ENCODE measurements at regions not wholly inside any gene's neighbourhood (a gene's known extent, or its start where the extent isn't known, plus 50 kb on each side); places are given as distances from the start of the nearest gene placed in this dataset.

DNA sequence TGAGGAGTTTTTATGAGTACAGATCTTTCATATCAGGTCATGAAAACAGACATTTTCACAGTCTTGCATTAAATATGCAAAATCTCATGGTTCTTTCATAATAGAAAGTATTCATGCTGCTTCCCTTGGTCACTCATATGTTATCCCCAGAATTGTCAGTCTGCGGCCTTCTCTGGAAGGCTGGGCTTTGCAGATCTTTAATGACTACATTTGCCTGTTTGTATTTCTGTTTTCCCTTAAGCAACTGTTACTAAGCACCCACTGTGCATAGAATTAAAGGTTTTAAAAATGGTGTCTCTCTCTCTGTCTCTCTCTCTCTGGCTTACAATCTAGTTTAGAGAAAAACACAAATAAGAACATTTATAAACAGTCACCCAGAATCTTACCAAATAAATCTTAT, 456.3 kb downstream of the RIT2 start:
- no peak overlapping the region for H3K4me3 ChIP-seq
- no peak overlapping the region for H3K27ac ChIP-seq
- WGBS, 2 donors: 88 to 95% methylated on average over 1 of the region's 1 CpG
- no peaks in the 10 kb centered on the region for H3K9me3 ChIP-seq
- H3K36me3 ChIP-seq: no peaks in the 10 kb centered on the region
- H3K4me1 ChIP-seq: no peaks in the 10 kb centered on the region
- ATAC-seq (ENCODE audit: low FRiP score in 2 of 2): no peak
- no peaks in the 10 kb centered on the region for H3K27me3 ChIP-seq
- TF ChIP-seq POLR2A (IDR thresholded peaks at IDR 0.05) (no peak), POLR2AphosphoS5 (IDR thresholded peaks at IDR 0.05) (no peak), CTCF (IDR thresholded peaks at IDR 0.05) (no peak), EP300 (IDR thresholded peaks at IDR 0.05) (no peak)
- DNase-seq: no peak

DNA sequence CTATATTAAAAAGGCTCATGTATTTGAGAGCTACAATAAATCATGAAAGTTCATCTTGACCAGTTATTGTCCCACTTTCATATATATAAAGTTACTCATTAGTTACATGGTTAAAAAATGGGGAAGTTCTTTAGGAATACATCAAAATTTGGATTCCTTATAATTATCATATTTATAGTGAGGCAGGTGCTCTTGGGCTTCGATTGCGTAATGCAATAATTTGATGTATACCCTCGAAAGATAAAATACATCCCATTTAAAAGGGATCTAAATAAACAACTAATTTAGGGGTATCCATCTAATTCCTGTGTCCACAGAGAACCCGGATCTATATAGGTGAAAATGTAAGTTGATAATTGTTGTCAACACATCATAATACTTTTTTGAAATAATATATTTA, 444.6 kb downstream of the RIT2 start:
- H3K36me3 ChIP-seq: no peaks in the 10 kb centered on the region
- no peak for TF ChIP-seq CTCF (IDR thresholded peaks at IDR 0.05)
- no peak for TF ChIP-seq POLR2A (IDR thresholded peaks at IDR 0.05)
- no peak for TF ChIP-seq EP300 (IDR thresholded peaks at IDR 0.05)
- TF ChIP-seq POLR2AphosphoS5 (IDR thresholded peaks at IDR 0.05): no peak
- H3K4me1 ChIP-seq: no peaks in the 10 kb centered on the region
- H3K27me3 ChIP-seq: no peaks in the 10 kb centered on the region
- H3K4me3 ChIP-seq: no peak overlapping the region
- ATAC-seq (ENCODE audit: low FRiP score in 2 of 2) (no peak), DNase-seq (no peak)
- 87% methylated on average over 4 of the region's 4 CpGs for WGBS, 2 donors
- H3K27ac ChIP-seq: no peak overlapping the region
- no peaks in the 10 kb centered on the region for H3K9me3 ChIP-seq

DNA sequence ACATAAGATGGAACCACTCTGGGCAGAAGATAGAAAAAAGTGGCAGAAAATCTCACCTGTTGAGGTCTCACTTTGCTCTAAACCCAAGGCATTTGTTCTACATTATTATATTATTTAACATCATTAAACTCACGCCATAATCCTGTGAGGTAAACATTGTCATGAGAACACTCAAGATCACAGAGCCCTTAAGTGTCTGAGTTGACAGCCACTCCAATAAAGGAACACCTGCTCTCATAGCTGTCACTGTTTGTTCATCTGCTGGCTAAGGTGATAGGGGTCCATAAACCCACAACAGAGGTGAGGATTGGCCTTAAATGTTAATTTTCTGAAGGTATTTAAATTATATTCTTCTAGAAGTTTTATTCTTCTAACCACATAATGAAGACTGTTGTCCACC, 439.7 kb downstream of the RIT2 start:
- ATAC-seq (ENCODE audit: low FRiP score in 2 of 2) (no peak), DNase-seq (no peak)
- 61 to 63% methylated on average over 1 of the region's 1 CpG for WGBS, 2 donors
- H3K27ac ChIP-seq: no peak overlapping the region
- H3K36me3 ChIP-seq: no peaks in the 10 kb centered on the region
- H3K4me3 ChIP-seq: no peak overlapping the region
- H3K27me3 ChIP-seq: no peaks in the 10 kb centered on the region
- no peaks in the 10 kb centered on the region for H3K4me1 ChIP-seq
- H3K9me3 ChIP-seq: no peaks in the 10 kb centered on the region
- TF ChIP-seq EP300 (IDR thresholded peaks at IDR 0.05): no peak
- TF ChIP-seq POLR2A (IDR thresholded peaks at IDR 0.05): no peak
- no peak for TF ChIP-seq POLR2AphosphoS5 (IDR thresholded peaks at IDR 0.05)
- TF ChIP-seq CTCF (IDR thresholded peaks at IDR 0.05): no peak

DNA sequence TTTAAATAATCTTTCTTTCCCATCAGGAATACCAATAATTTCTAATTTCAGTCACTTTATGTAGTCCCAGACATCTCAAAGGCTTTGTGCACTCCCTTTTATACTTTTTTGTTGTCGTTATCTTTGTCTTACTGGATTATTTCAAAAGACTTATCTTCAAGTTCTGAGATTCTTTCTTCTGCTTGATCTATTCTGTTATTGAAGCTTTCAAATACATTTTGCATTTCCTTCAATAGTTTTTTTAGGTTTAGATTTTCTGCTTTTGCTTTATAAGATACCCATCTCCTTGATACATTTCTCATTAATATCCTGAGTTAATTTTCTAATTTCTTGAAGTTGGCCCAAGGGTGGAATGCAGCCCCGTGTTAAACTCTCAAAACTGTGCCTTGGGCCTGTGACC, 432.4 kb downstream of the RIT2 start:
- Histone ChIP-seq H3K4me1 (no peaks in the 10 kb centered on the region), H3K27me3 (no peaks in the 10 kb centered on the region), H3K36me3 (no peaks in the 10 kb centered on the region), H3K4me3 (no peak overlapping the region), H3K27ac (no peak overlapping the region), H3K9me3 (peaks cover 0 to 4% (median 0%) of the 10 kb centered on the region in 4 donors)
- TF ChIP-seq CTCF (IDR thresholded peaks at IDR 0.05): no peak
- TF ChIP-seq EP300 (IDR thresholded peaks at IDR 0.05): no peak
- no peak for TF ChIP-seq POLR2AphosphoS5 (IDR thresholded peaks at IDR 0.05)
- TF ChIP-seq POLR2A (IDR thresholded peaks at IDR 0.05): no peak
- ATAC-seq (ENCODE audit: low FRiP score in 2 of 2) (no peak), DNase-seq (no peak)
- WGBS, 2 donors: 78 to 85% methylated on average over 2 of the region's 2 CpGs

GRCh38 chr18:42689310-42689709, 426.2 kb downstream of the RIT2 start:
- no peak overlapping the region for H3K4me3 ChIP-seq
- ATAC-seq (ENCODE audit: low FRiP score in 2 of 2) (no peak), DNase-seq (no peak)
- no peaks in the 10 kb centered on the region for H3K9me3 ChIP-seq
- no peaks in the 10 kb centered on the region for H3K4me1 ChIP-seq
- no peaks in the 10 kb centered on the region for H3K36me3 ChIP-seq
- H3K27ac ChIP-seq: no peak overlapping the region
- H3K27me3 ChIP-seq: no peaks in the 10 kb centered on the region
- TF ChIP-seq POLR2A (IDR thresholded peaks at IDR 0.05) (no peak), EP300 (IDR thresholded peaks at IDR 0.05) (no peak), POLR2AphosphoS5 (IDR thresholded peaks at IDR 0.05) (no peak), CTCF (IDR thresholded peaks at IDR 0.05) (no peak)
- 86 to 87% methylated on average over 4 of the region's 4 CpGs for WGBS, 2 donors

All from upper lobe of left lung (tissue), 6 donors.